ENCODE measurements at regions not wholly inside any gene's neighbourhood (a gene's known extent, or its start where the extent isn't known, plus 50 kb on each side); places are given as distances from the start of the nearest gene placed in this dataset.

DNA sequence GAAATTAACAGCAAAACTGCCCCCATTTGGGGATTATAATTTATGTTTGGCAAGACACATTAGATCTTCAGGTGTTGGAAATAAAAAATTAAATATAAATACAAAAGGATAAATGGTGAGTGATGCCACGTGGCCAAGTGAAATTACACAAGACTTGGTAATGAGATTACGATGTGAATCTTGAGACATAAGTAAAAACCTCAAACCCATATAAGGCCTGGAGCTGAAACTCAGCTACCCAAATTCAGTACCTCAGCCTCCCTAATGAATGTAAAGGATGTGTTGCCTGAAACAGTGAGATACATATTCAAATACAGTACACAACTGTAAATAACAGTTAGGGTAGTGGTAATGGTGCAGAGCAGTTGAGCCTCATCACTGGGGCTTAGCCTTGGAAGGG is 1146.6 kb downstream of the OTOL1 start:
- DNase-seq = no peak

DNA sequence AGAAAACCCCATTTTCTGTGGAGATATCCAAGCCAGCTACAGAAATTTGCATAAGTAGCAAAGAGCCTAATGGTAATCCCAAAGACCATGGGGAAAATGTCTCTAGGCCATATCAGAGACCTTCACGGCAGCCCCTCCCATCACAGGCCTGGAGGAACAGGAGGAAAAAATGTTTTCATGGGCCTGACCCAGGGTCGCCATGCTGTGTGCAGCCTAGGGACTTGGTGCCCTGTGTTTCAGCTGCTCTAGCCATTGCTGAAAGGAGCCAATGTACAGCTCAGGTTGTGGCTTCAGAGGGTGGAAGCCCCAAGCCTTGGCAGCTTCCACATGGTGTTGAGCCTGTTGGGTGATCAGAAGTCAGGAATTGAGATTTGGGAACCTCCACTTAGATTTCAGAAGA is 1150.7 kb downstream of the OTOL1 start:
- no peaks in the 10 kb centered on the region for H4K20me1 ChIP-seq (ENCODE audit: insufficient read depth, low read length)
- Mint-ChIP-seq H3K36me3 (no peaks in the 10 kb centered on the region), H3K27me3 (ENCODE audit: low read depth in 3 of 3) (no peaks in the 10 kb centered on the region), H3K9me3 (peaks cover 2 to 16% (median 8%) of the 10 kb centered on the region in 7 donors), H3K4me1 (no peaks in the 10 kb centered on the region), H3K27ac (no peak overlapping the region), H3K4me3 (no peak overlapping the region)
- H3K27me3 ChIP-seq (ENCODE audit: control insufficient read depth in 2 of 2, insufficient read depth in 2 of 2, low read length in 2 of 2) = no peaks in the 10 kb centered on the region
- peaks cover 7 to 10% of the 10 kb centered on the region in 2 donors for H3K9me3 ChIP-seq (replicated peaks in 1 of 2; ENCODE audit: control insufficient read depth in 1 of 2, insufficient read depth in 1 of 2, low read length in 2 of 2)
- H3K36me3 ChIP-seq (replicated peaks in 1 of 2; ENCODE audit: control insufficient read depth in 1 of 2, insufficient read depth in 2 of 2, low read length in 2 of 2) = no peaks in the 10 kb centered on the region
- H3K4me3 ChIP-seq (replicated peaks in 1 of 3; ENCODE audit: low read depth in 2 of 3, low read length in 3 of 3) = no peak overlapping the region
- H3K9ac ChIP-seq (ENCODE audit: insufficient read depth, low read length, poor library complexity, severe bottlenecking) = no peak overlapping the region
- H3K27ac ChIP-seq (ENCODE audit: low read depth in 1 of 2, low read length in 2 of 2) = no peak overlapping the region
- H2AFZ ChIP-seq (ENCODE audit: insufficient read depth, low read depth, low read length, poor library complexity, severe bottlenecking) = no peak overlapping the region
- WGBS (ENCODE audit: insufficient coverage) = 0% methylated on average over 1 of the region's 2 CpGs
- intact Hi-C loops (cut with micrococcal nuclease) = no loop called here
- DNase-seq = no peak
- H3K4me2 ChIP-seq (replicated peaks; ENCODE audit: extremely low read depth, low read length, poor library complexity, severe bottlenecking) = no peak overlapping the region
- H3K79me2 ChIP-seq (ENCODE audit: insufficient read depth, low read length) = no peaks in the 10 kb centered on the region
- no peaks in the 10 kb centered on the region for H3K4me1 ChIP-seq (ENCODE audit: control insufficient read depth in 1 of 2, insufficient read depth in 2 of 2, low read length in 2 of 2)
- TF ChIP-seq, protein P1, sequence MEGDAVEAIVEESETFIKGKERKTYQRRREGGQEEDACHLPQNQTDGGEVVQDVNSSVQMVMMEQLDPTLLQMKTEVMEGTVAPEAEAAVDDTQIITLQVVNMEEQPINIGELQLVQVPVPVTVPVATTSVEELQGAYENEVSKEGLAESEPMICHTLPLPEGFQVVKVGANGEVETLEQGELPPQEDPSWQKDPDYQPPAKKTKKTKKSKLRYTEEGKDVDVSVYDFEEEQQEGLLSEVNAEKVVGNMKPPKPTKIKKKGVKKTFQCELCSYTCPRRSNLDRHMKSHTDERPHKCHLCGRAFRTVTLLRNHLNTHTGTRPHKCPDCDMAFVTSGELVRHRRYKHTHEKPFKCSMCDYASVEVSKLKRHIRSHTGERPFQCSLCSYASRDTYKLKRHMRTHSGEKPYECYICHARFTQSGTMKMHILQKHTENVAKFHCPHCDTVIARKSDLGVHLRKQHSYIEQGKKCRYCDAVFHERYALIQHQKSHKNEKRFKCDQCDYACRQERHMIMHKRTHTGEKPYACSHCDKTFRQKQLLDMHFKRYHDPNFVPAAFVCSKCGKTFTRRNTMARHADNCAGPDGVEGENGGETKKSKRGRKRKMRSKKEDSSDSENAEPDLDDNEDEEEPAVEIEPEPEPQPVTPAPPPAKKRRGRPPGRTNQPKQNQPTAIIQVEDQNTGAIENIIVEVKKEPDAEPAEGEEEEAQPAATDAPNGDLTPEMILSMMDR (IDR thresholded peaks at IDR 0.05) = no peak

More for the DNA sequence above, 1146.6 kb downstream of the OTOL1 start:
- no peaks in the 10 kb centered on the region for H4K20me1 ChIP-seq (ENCODE audit: insufficient read depth, low read length)
- no peaks in the 10 kb centered on the region for H3K79me2 ChIP-seq (ENCODE audit: insufficient read depth, low read length)
- peaks cover 4 to 20% of the 10 kb centered on the region in 2 donors for H3K9me3 ChIP-seq (replicated peaks in 1 of 2; ENCODE audit: control insufficient read depth in 1 of 2, insufficient read depth in 1 of 2, low read length in 2 of 2)
- no peak overlapping the region for H3K9ac ChIP-seq (ENCODE audit: insufficient read depth, low read length, poor library complexity, severe bottlenecking)
- no peaks in the 10 kb centered on the region for H3K36me3 Mint-ChIP-seq
- H3K4me3 Mint-ChIP-seq = no peak overlapping the region
- H3K4me3 ChIP-seq (replicated peaks in 1 of 3; ENCODE audit: low read depth in 2 of 3, low read length in 3 of 3) = no peak overlapping the region
- no peak overlapping the region for H3K27ac Mint-ChIP-seq
- H3K4me1 Mint-ChIP-seq = no peaks in the 10 kb centered on the region
- H3K4me1 ChIP-seq (ENCODE audit: control insufficient read depth in 1 of 2, insufficient read depth in 2 of 2, low read length in 2 of 2) = no peaks in the 10 kb centered on the region
- H3K9me3 Mint-ChIP-seq = peaks cover 0 to 24% (median 9%) of the 10 kb centered on the region in 7 donors
- H2AFZ ChIP-seq (ENCODE audit: insufficient read depth, low read depth, low read length, poor library complexity, severe bottlenecking) = no peak overlapping the region
- no peak overlapping the region for H3K27ac ChIP-seq (ENCODE audit: low read depth in 1 of 2, low read length in 2 of 2)
- no peaks in the 10 kb centered on the region for H3K27me3 ChIP-seq (ENCODE audit: control insufficient read depth in 2 of 2, insufficient read depth in 2 of 2, low read length in 2 of 2)
- intact Hi-C loops (cut with micrococcal nuclease) = no loop called here
- no CpG with 5 or more reads among the region's 2 CpGs for WGBS (ENCODE audit: insufficient coverage)
- H3K27me3 Mint-ChIP-seq (ENCODE audit: low read depth in 3 of 3) = no peaks in the 10 kb centered on the region
- TF ChIP-seq, protein P1 (IDR thresholded peaks at IDR 0.05) = no peak
- no peaks in the 10 kb centered on the region for H3K36me3 ChIP-seq (replicated peaks in 1 of 2; ENCODE audit: control insufficient read depth in 1 of 2, insufficient read depth in 2 of 2, low read length in 2 of 2)
- H3K4me2 ChIP-seq (replicated peaks; ENCODE audit: extremely low read depth, low read length, poor library complexity, severe bottlenecking) = no peak overlapping the region

Measured in CD14-positive monocyte (primary cell).